C4-2B (cell line): ENCODE measurements at regions not wholly inside any gene's neighbourhood (a gene's known extent, or its start where the extent isn't known, plus 50 kb on each side); places are given as distances from the start of the nearest gene placed in this dataset.

Source experiments
- H3K27ac ChIP-seq: fragments of 450-650 bp; 2 replicates; pipeline ENCODE4 v1.5.1; 2017
- CTCF ChIP-seq: fragments of 450-650 bp; conservative IDR thresholded peaks from 2 replicates; pipeline ENCODE4 v1.5.1; 2017; ENCODE audit warnings: mild to moderate bottlenecking
- ZFX ChIP-seq: fragments of 450-650 bp; IDR thresholded peaks from 2 replicates; pipeline ENCODE4 v1.6.1; 2017

DNA sequence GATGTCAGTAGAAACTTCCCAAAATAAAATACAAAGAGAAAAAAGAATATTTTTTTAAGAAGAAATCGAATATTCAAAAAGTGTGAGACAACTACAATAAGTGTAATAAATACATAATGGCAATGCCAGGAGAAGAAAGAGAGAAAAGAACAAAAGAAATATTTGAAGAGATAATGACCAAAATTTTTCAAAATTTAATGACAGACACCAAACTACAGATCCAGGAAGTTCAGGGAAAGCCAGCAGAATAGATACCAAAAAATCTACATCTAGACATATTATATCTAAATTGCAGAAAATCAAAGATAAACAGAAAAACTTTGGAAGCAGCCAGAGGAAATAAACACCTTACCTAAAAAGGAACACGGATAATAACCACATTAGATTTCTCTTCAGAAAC, 66.8 kb upstream of the CDK1 start:
- no peak overlapping the region for H3K27ac ChIP-seq
- no peak for TF ChIP-seq CTCF
- no peak for TF ChIP-seq ZFX

DNA sequence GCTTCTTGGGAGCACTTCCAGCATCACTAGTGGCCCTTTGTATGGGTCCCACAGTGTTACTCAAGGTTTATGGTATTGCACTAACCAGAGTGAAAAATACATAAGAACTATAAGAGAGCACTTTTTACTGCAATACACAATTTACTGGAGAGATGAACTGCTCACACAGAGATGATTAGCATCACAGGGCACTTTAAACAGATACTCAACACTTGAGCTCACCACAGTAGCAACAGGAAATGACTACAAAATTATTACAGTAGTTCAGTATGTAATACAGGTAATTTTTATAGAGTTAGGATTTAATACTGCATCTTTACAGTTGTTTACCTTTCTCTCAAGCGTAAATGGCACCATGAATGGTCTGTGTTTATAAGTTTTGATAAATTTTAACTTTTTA, 68.2 kb upstream of the CDK1 start:
- TF ChIP-seq CTCF (no peak), ZFX (no peak)
- no peak overlapping the region for H3K27ac ChIP-seq

- H3K27ac ChIP-seq = no peak overlapping the region; the same call in 1 of the 2 replicates
- TF ChIP-seq ZFX (no peak), CTCF (no peak)
These were observed 69.6 kb upstream of the CDK1 start for GRCh38 chr10:60708666-60709065.

DNA sequence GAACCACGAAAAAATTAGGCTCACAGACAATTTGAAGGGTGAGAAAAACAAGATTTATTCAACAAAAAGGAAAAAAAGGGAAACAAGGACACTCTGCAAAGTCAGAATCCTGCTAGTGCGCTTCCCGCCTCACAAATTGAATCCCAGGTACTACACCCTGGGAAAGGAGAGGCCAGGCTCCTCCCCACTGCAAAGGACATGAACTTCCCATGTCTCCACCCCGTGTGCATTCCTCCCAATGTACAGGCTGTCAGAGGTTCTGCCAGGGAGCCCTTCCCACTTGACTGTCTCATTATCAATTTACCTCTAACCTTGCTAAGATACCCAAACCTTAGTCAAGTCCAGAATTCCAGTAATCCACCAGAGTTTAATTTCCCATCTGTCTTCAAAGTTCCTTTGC, 70.4 kb upstream of the CDK1 start:
- H3K27ac ChIP-seq = no peak overlapping the region

DNA sequence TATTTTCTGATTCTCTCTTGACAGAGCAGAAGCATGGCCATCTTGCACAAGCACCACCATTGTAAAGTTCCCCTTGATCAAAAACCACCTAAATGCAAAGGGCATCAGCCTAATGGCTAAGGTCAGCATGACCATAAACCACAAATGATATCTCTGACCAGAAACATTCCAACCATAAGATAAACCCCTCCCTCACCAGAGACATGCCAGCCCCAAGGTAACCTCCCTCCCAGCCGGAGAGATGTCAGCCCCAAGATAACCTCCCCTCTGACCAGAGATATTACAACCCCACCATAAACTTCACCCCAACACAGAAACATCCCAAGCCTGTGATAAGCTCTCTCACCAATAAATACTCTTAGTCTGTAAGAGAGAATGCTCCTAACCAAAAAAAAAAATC, 72.1 kb upstream of the CDK1 start:
- TF ChIP-seq CTCF (no peak), ZFX (no peak)
- H3K27ac ChIP-seq = no peak overlapping the region

More for the DNA sequence above, 70.4 kb upstream of the CDK1 start:
- TF ChIP-seq ZFX = no peak
- no peak for TF ChIP-seq CTCF

- H3K27ac ChIP-seq = no peak overlapping the region
These were observed 72.9 kb upstream of the CDK1 start for GRCh38 chr10:60705376-60705775.

GRCh38 chr10:60704471-60704870, 73.8 kb upstream of the CDK1 start:
- no peak for TF ChIP-seq ZFX
- TF ChIP-seq CTCF = no peak
- no peak overlapping the region for H3K27ac ChIP-seq

More at GRCh38 chr10:60705376-60705775, 72.9 kb upstream of the CDK1 start:
- TF ChIP-seq CTCF = no peak
- TF ChIP-seq ZFX = no peak
